Lower leg skin (tissue), 3 donors: ENCODE measurements at regions not wholly inside any gene's neighbourhood (a gene's known extent, or its start where the extent isn't known, plus 50 kb on each side); places are given as distances from the start of the nearest gene placed in this dataset.

Experiments used
- POLR2A ChIP-seq, 2 donors: fragments of 450-650 bp; IDR thresholded peaks; one replicate each; pipeline ENCODE4 v1.6.1; 2016 to 2017; ENCODE audit warnings: antibody characterized with exemption in 2 of 2, mild to moderate bottlenecking in 1 of 2, moderate library complexity in 1 of 2
- TF ChIP-seq, protein P1 (sequence below), 3 donors: fragments of 450-650 bp; IDR thresholded peaks; one replicate each; pipeline ENCODE4 v1.5.1; 2016; ENCODE audit warnings: antibody characterized with exemption in 3 of 3, mild to moderate bottlenecking in 3 of 3, moderate library complexity in 2 of 3

DNA sequence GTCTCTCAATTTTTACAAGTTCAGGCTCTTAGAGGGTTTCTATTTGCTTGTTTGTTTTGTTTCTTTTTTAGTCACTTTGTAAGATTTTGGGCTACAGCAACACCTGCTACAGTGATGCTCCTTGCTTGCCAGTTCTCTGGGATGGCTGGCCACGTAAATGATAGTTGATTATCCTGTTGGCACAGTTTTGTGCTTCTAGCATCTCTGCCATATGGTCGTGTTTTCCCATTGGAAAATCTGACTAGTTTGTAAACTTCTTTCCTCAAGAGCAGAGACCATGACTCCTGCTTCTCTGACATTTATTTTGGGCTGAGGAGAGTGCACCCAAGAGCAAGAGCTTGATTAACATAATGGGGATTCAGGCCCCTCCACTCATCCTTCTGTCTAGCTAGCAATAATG, 1621.6 kb upstream of the RAG2 start:
- no peak for TF ChIP-seq POLR2A (IDR thresholded peaks at IDR 0.05)
- TF ChIP-seq, protein P1, sequence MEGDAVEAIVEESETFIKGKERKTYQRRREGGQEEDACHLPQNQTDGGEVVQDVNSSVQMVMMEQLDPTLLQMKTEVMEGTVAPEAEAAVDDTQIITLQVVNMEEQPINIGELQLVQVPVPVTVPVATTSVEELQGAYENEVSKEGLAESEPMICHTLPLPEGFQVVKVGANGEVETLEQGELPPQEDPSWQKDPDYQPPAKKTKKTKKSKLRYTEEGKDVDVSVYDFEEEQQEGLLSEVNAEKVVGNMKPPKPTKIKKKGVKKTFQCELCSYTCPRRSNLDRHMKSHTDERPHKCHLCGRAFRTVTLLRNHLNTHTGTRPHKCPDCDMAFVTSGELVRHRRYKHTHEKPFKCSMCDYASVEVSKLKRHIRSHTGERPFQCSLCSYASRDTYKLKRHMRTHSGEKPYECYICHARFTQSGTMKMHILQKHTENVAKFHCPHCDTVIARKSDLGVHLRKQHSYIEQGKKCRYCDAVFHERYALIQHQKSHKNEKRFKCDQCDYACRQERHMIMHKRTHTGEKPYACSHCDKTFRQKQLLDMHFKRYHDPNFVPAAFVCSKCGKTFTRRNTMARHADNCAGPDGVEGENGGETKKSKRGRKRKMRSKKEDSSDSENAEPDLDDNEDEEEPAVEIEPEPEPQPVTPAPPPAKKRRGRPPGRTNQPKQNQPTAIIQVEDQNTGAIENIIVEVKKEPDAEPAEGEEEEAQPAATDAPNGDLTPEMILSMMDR (IDR thresholded peaks at IDR 0.05): no peak
